Epithelial cell of proximal tubule (primary cell): ENCODE measurements at regions not wholly inside any gene's neighbourhood (a gene's known extent, or its start where the extent isn't known, plus 50 kb on each side); places are given as distances from the start of the nearest gene placed in this dataset.

Experiments used
- DNase-seq: peaks from one replicate; pipeline ENCODE4 v3.0.0-alpha.2; 2011; ENCODE audit warnings: low read depth
- H3K4me3 ChIP-seq: 2 replicates; pipeline ENCODE4 v1.5.1; 2011; ENCODE audit warnings: low read depth, mild to moderate bottlenecking, low read length
- CTCF ChIP-seq: conservative IDR thresholded peaks from 2 replicates; pipeline ENCODE4 v1.5.1; 2012; ENCODE audit warnings: low read depth, mild to moderate bottlenecking, low read length

GRCh38 chrX:45329217-45329616, 128.5 kb upstream of the DIPK2B start:
- no peak for TF ChIP-seq CTCF
- H3K4me3 ChIP-seq = no peak overlapping the region
- DNase-seq = no peak

- no peak for TF ChIP-seq CTCF
- no peak overlapping the region for H3K4me3 ChIP-seq
- DNase-seq = no peak
Observed at GRCh38 chrX:45324941-45325340, 124.3 kb upstream of the DIPK2B start.

- no peak overlapping the region for H3K4me3 ChIP-seq
- no peak for TF ChIP-seq CTCF
Observed at GRCh38 chrX:45323387-45323786, 122.7 kb upstream of the DIPK2B start.

GRCh38 chrX:45322820-45323219, 122.1 kb upstream of the DIPK2B start:
- no peak for TF ChIP-seq CTCF
- no peak overlapping the region for H3K4me3 ChIP-seq
- no peak for DNase-seq

More at GRCh38 chrX:45323387-45323786, 122.7 kb upstream of the DIPK2B start:
- DNase-seq = no peak

- peak; percentile 64 for TF ChIP-seq CTCF
Observed at GRCh38 chrX:45322382-45322781, 121.7 kb upstream of the DIPK2B start.

GRCh38 chrX:45320191-45320590, 119.5 kb upstream of the DIPK2B start:
- DNase-seq = no peak
- TF ChIP-seq CTCF = no peak
- H3K4me3 ChIP-seq = no peak overlapping the region

More at GRCh38 chrX:45322382-45322781, 121.7 kb upstream of the DIPK2B start:
- peak; percentile 19 for DNase-seq
- no peak overlapping the region for H3K4me3 ChIP-seq

- H3K4me3 ChIP-seq = no peak overlapping the region
- TF ChIP-seq CTCF = no peak
- DNase-seq = no peak
Observed at GRCh38 chrX:45309801-45310200, 109.1 kb upstream of the DIPK2B start.
